Keratinocyte (primary cell): ENCODE measurements at regions not wholly inside any gene's neighbourhood (a gene's known extent, or its start where the extent isn't known, plus 50 kb on each side); places are given as distances from the start of the nearest gene placed in this dataset.
"Not testable (repeated sequence)": the region's sequence is repeated elsewhere in the genome, so short reads cannot be mapped to it uniquely, and the experiment has no call there.

Source experiments
- DNase-seq: peaks from one replicate; pipeline ENCODE4 v3.0.0-alpha.2; 2011; ENCODE audit warnings: low read depth, missing footprints, low spot score
- FAIRE-seq: peaks from 2 replicates; lab custom pipeline; 2011; peaks lifted over from hg19 to GRCh38; lab: Jason Lieb, UNC
- H2AFZ ChIP-seq: 2 replicates; pipeline ENCODE4 v1.6.0; 2012; ENCODE audit warnings: low read length, control low read depth, inconsistent platforms; ENCODE audit not compliant: control insufficient read depth
- H3K27ac ChIP-seq: 2 replicates; pipeline ENCODE4 v1.5.1; 2011; ENCODE audit warnings: low read length; ENCODE audit not compliant: control insufficient read depth, insufficient read depth
- H3K27me3 ChIP-seq: 3 replicates; pipeline ENCODE4 v1.6.0; 2011; ENCODE audit warnings: low read length; ENCODE audit not compliant: control insufficient read depth, insufficient read depth; ENCODE audit errors: extremely low read depth
- H3K36me3 ChIP-seq, 2 experiments: 2 replicates in 1 of 2; 3 replicates in 1 of 2; pipeline ENCODE4 v1.5.1; 2011; ENCODE audit warnings: low read length in 2 of 2, mild to moderate bottlenecking in 1 of 2; ENCODE audit not compliant: control insufficient read depth in 2 of 2, insufficient read depth in 2 of 2; ENCODE audit errors: extremely low read depth in 1 of 2
- H3K4me1 ChIP-seq: 3 replicates; pipeline ENCODE4 v1.5.1; 2011; ENCODE audit warnings: low read length; ENCODE audit not compliant: control insufficient read depth, insufficient read depth; ENCODE audit errors: extremely low read depth
- H3K4me2 ChIP-seq: 3 replicates; pipeline ENCODE4 v1.6.0; 2011; ENCODE audit warnings: low read depth, low read length; ENCODE audit not compliant: control insufficient read depth, insufficient read depth; ENCODE audit errors: extremely low read depth
- H3K4me3 ChIP-seq, 3 experiments: fragments of 200-600 bp in 1 of 3; sonication (generic) in 1 of 3; 2 replicates in 2 of 3; 3 replicates in 1 of 3; pipeline ENCODE4 v1.5.1; 2011 to 2016; ENCODE audit warnings: low read length in 3 of 3, mild to moderate bottlenecking in 3 of 3, control low read depth in 2 of 3, inconsistent platforms in 1 of 3, low read depth in 1 of 3, mixed read lengths in 1 of 3, mixed run types in 1 of 3, moderate library complexity in 1 of 3; ENCODE audit not compliant: control insufficient read depth in 2 of 3, insufficient read depth in 2 of 3; ENCODE audit errors: extremely low read depth in 1 of 3
- H3K79me2 ChIP-seq: 2 replicates; pipeline ENCODE4 v1.6.0; 2012; ENCODE audit warnings: low read length; ENCODE audit not compliant: control insufficient read depth, insufficient read depth
- H3K9ac ChIP-seq: 3 replicates; pipeline ENCODE4 v1.6.0; 2011; ENCODE audit warnings: low read length; ENCODE audit not compliant: control insufficient read depth, insufficient read depth; ENCODE audit errors: extremely low read depth
- H3K9me1 ChIP-seq: 3 replicates; pipeline ENCODE4 v1.6.0; 2011; ENCODE audit warnings: low read length; ENCODE audit not compliant: control insufficient read depth, insufficient read depth; ENCODE audit errors: extremely low read depth
- H3K9me3 ChIP-seq: 2 replicates; pipeline ENCODE4 v1.5.1; 2012; ENCODE audit warnings: low read depth, low read length; ENCODE audit not compliant: control insufficient read depth
- H4K20me1 ChIP-seq: 3 replicates; pipeline ENCODE4 v1.6.0; 2011; ENCODE audit warnings: low read length; ENCODE audit not compliant: control insufficient read depth, insufficient read depth; ENCODE audit errors: extremely low read depth
- EZH2 ChIP-seq: IDR thresholded peaks from one replicate; pipeline ENCODE4 v1.6.1; 2012; ENCODE audit warnings: inconsistent platforms, mild to moderate bottlenecking, low read length, moderate library complexity
- dilution Hi-C: fragments of 300-500 bp; cut with MboI; formaldehyde crosslinking; loops from one replicate; pipeline ENCODE4 v1.7.0; 2020; ENCODE audit warnings: low sequenced_read_pairs; ENCODE audit not compliant: extremely low pct_ligation_motif_present
- TF ChIP-seq, protein P1 (sequence below), 3 experiments: IDR thresholded peaks in 1 of 3; conservative IDR thresholded peaks in 1 of 3; optimal IDR thresholded peaks in 1 of 3; 2 replicates in 2 of 3; 3 replicates in 1 of 3; pipeline versions ENCODE3 to v1.5.1; 2011; ENCODE audit warnings: low read length in 3 of 3, mild to moderate bottlenecking in 3 of 3, moderate library complexity in 2 of 3, control low read depth in 1 of 3, inconsistent platforms in 1 of 3; ENCODE audit not compliant: insufficient read depth in 2 of 3; ENCODE audit errors: extremely low read depth in 1 of 3

DNA sequence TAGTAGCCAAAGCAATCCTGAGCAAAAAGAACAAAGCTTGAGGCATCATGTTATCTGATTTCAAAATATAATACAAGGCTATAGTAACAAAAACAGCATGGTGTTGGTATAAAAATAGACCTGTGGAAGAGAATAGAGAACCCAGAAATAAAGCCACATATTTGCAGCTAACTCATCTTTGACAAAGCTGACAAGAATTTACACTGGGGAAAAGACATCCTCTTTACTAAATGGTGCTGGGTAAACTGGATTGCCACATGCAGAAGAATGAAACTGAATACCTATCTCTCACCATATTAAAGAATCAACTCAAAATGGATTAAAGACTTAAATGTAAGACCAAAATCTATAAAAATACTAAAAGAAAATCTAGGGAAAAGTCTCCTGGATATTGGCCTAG is 59.5 kb upstream of the CD55 start:
- Histone ChIP-seq H3K4me1 (peaks cover 6% of the 10 kb centered on the region), H3K9ac (no peak overlapping the region), H3K9me3 (no peaks in the 10 kb centered on the region), H3K27me3 (no peaks in the 10 kb centered on the region), H3K9me1 (no peaks in the 10 kb centered on the region), H3K36me3 (no peaks in the 10 kb centered on the region), H3K27ac (no peak overlapping the region), H3K4me2 (no peak overlapping the region), H2AFZ (no peak overlapping the region), H3K4me3 (no peak overlapping the region), H4K20me1 (no peaks in the 10 kb centered on the region), H3K79me2 (no peaks in the 10 kb centered on the region)
- DNase-seq = no peak
- no peak for FAIRE-seq
- no peak for TF ChIP-seq EZH2
- TF ChIP-seq, protein P1, sequence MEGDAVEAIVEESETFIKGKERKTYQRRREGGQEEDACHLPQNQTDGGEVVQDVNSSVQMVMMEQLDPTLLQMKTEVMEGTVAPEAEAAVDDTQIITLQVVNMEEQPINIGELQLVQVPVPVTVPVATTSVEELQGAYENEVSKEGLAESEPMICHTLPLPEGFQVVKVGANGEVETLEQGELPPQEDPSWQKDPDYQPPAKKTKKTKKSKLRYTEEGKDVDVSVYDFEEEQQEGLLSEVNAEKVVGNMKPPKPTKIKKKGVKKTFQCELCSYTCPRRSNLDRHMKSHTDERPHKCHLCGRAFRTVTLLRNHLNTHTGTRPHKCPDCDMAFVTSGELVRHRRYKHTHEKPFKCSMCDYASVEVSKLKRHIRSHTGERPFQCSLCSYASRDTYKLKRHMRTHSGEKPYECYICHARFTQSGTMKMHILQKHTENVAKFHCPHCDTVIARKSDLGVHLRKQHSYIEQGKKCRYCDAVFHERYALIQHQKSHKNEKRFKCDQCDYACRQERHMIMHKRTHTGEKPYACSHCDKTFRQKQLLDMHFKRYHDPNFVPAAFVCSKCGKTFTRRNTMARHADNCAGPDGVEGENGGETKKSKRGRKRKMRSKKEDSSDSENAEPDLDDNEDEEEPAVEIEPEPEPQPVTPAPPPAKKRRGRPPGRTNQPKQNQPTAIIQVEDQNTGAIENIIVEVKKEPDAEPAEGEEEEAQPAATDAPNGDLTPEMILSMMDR (optimal IDR thresholded peaks at IDR 0.05 in 1 of 3, IDR thresholded peaks at IDR 0.05 in 1 of 3, conservative IDR thresholded peaks at IDR 0.05 in 1 of 3; ENCODE audit: extremely low read depth in 1 of 3, insufficient read depth in 2 of 3, low read length in 3 of 3) = no peak
- dilution Hi-C loops = no loop called here

DNA sequence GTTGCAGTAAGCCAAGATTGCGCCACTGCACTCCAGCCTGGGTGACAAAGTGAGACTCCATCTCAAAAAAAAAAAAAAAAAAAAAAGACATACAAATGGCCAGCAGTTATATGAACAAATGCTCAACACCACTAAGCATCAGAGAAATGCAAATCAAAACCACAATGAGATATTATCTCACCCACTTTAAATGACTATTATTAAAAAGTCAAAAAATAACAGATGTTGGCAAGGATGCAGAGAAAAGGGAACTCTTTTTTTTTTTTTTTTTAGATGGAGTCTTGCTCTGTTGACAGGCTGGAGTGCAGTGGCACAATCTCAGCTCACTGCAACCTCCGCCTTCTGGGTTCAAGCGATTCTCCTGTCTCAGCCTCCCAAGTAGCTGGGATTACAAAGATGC is 58.6 kb upstream of the CD55 start:
- H3K4me3 ChIP-seq, H3K79me2 ChIP-seq, H3K27me3 ChIP-seq, H2AFZ ChIP-seq, H3K36me3 ChIP-seq, H3K27ac ChIP-seq, H3K9me3 ChIP-seq, H4K20me1 ChIP-seq, dilution Hi-C loops, H3K4me1 ChIP-seq, H3K9ac ChIP-seq, FAIRE-seq, H3K4me2 ChIP-seq, H3K9me1 ChIP-seq, DNase-seq: not testable (repeated sequence)

DNA sequence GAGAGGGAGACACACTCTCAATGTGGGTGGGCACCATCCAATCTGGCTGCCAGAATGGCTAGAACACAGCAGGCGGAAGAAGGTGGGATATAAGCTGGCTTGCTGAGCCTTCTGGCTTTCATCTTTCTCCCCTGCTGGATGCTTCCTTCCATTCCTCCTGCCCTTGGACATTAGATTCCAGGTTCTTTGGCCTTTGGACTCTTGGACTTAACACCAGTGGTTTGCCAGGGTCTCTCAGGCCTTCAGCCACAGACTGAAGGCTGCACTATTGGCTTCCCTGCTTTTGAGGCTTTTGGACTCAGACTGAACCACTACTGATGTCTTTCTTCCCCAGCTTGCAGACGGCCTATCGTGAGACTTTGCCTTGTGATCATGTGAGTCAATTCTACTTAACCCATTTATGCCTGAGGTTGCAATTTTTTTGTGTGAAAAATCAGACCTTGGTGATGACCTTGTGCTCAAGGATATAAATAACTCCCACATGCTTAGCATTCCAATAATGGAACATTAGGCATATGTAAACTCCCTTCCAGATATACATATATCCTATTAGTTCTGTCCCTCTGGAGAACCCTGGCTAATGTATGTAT is 56.7 kb upstream of the CD55 start:
- peaks cover 4% of the 10 kb centered on the region for H3K27me3 ChIP-seq
- H3K36me3 ChIP-seq = no peaks in the 10 kb centered on the region
- H4K20me1 ChIP-seq = no peaks in the 10 kb centered on the region
- no peak for DNase-seq
- no peak for TF ChIP-seq EZH2
- TF ChIP-seq, protein P1 (optimal IDR thresholded peaks at IDR 0.05 in 1 of 3, IDR thresholded peaks at IDR 0.05 in 1 of 3, conservative IDR thresholded peaks at IDR 0.05 in 1 of 3; ENCODE audit: extremely low read depth in 1 of 3, insufficient read depth in 2 of 3, low read length in 3 of 3) = no peak
- H3K27ac ChIP-seq = no peak overlapping the region
- H3K4me2 ChIP-seq = no peak overlapping the region
- no peak overlapping the region for H2AFZ ChIP-seq
- H3K79me2 ChIP-seq = no peaks in the 10 kb centered on the region
- no peaks in the 10 kb centered on the region for H3K4me1 ChIP-seq
- no peaks in the 10 kb centered on the region for H3K9me1 ChIP-seq
- H3K9ac ChIP-seq = no peak overlapping the region
- FAIRE-seq = no peak
- dilution Hi-C loops = no loop called here
- no peaks in the 10 kb centered on the region for H3K9me3 ChIP-seq
- H3K4me3 ChIP-seq = no peak overlapping the region
